Nephron (organoid): ENCODE measurements at regions not wholly inside any gene's neighbourhood (a gene's known extent, or its start where the extent isn't known, plus 50 kb on each side); places are given as distances from the start of the nearest gene placed in this dataset.
A peak's percentile ranks its signal among the peaks of the same experiment; 100 is the strongest.

ENCODE experiments used
- H3K27ac Mint-ChIP-seq, 3 experiments: 2 replicates each; pipeline ENCODE4 v1.8.0; 2020; ENCODE audit warnings: mixed read lengths in 3 of 3, mild to moderate bottlenecking in 2 of 3, moderate library complexity in 1 of 3
- H3K27me3 Mint-ChIP-seq: 2 replicates; pipeline ENCODE4 v1.8.0; 2021; ENCODE audit warnings: low read depth, mild to moderate bottlenecking, moderate library complexity, mixed read lengths
- H3K36me3 Mint-ChIP-seq: 2 replicates; pipeline ENCODE4 v1.8.0; 2020; ENCODE audit warnings: low read depth, mixed read lengths
- H3K4me1 Mint-ChIP-seq: 2 replicates; pipeline ENCODE4 v1.8.0; 2020; ENCODE audit warnings: mixed read lengths
- H3K4me3 Mint-ChIP-seq, 3 experiments: 2 replicates each; pipeline ENCODE4 v1.8.0; 2020; ENCODE audit warnings: mild to moderate bottlenecking in 3 of 3, mixed read lengths in 3 of 3, moderate library complexity in 2 of 3
- H3K9me3 Mint-ChIP-seq: 2 replicates; pipeline ENCODE4 v1.8.0; 2020; ENCODE audit warnings: mixed read lengths
- TF ChIP-seq, protein P1 (sequence below), 3 experiments: fragments of 200-600 bp; sonication (generic); IDR thresholded peaks; one replicate each; pipeline ENCODE4 v1.5.0; 2021; ENCODE audit warnings: antibody characterized with exemption in 3 of 3; ENCODE audit not compliant: unreplicated experiment in 3 of 3

DNA sequence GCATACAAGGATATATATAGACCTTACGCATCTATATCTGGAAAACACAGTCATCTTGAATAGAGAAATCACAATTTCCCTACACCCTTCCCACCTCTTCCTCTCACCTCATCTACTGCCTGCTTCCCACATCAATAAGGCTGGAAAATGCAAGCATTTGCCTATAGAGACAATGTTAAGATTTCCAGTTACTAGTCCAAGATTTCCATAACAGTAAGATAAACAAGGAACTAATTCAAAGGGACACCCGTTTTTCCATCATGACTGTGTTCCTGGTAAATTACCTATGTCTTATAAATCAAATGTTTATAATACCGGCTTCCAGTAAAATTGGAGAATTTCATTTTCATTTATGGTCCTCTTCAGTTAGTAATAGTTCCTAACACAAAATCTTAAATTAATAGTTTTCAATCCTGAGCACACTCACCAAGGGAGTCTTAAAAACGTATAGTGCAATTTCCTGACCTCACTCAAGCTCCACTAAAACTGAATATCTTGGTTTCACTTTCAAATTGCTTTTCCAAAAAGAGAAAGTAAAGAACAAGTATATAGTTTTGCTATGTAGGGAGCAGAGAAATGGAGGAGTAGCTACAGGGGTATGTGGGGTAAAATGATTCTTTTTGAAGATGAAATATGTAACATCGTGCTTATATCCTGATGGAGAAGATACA lies 398.7 kb downstream of the PLPP3 start:
- H3K4me1 Mint-ChIP-seq: peaks cover 14% of the 10 kb centered on the region
- H3K4me3 Mint-ChIP-seq: no peak overlapping the region
- no peaks in the 10 kb centered on the region for H3K9me3 Mint-ChIP-seq
- H3K36me3 Mint-ChIP-seq: no peaks in the 10 kb centered on the region
- H3K27ac Mint-ChIP-seq: no peak overlapping the region
- no peaks in the 10 kb centered on the region for H3K27me3 Mint-ChIP-seq
- TF ChIP-seq, protein P1, sequence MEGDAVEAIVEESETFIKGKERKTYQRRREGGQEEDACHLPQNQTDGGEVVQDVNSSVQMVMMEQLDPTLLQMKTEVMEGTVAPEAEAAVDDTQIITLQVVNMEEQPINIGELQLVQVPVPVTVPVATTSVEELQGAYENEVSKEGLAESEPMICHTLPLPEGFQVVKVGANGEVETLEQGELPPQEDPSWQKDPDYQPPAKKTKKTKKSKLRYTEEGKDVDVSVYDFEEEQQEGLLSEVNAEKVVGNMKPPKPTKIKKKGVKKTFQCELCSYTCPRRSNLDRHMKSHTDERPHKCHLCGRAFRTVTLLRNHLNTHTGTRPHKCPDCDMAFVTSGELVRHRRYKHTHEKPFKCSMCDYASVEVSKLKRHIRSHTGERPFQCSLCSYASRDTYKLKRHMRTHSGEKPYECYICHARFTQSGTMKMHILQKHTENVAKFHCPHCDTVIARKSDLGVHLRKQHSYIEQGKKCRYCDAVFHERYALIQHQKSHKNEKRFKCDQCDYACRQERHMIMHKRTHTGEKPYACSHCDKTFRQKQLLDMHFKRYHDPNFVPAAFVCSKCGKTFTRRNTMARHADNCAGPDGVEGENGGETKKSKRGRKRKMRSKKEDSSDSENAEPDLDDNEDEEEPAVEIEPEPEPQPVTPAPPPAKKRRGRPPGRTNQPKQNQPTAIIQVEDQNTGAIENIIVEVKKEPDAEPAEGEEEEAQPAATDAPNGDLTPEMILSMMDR (IDR thresholded peaks at IDR 0.05; ENCODE audit: unreplicated experiment in 3 of 3): no peak

DNA sequence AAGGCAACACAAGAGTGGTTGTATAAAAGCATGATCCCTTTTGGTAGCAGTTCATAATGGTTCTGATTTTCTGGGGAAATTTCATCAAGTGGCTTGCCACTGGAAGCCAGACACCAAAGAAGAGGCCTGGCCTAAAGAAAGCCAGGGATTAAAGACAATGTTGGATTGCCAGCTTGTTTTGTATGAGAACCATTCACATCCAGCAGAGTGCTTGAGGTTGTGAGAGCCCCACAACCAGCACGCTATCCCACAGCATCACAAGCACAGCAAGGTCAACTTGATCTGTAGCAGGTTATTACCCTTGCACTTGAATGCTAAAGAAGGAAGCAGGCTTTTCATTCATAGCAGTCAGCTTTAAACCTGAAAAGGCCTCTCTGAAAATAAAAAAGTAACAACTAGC lies 399.8 kb downstream of the PLPP3 start:
- Mint-ChIP-seq H3K27ac (no peak overlapping the region), H3K4me1 (peaks cover 17% of the 10 kb centered on the region), H3K4me3 (no peak overlapping the region), H3K27me3 (no peaks in the 10 kb centered on the region), H3K36me3 (no peaks in the 10 kb centered on the region), H3K9me3 (peaks cover under 1% of the 10 kb centered on the region)
- TF ChIP-seq, protein P1 (IDR thresholded peaks at IDR 0.05; ENCODE audit: unreplicated experiment in 3 of 3): no peak

DNA sequence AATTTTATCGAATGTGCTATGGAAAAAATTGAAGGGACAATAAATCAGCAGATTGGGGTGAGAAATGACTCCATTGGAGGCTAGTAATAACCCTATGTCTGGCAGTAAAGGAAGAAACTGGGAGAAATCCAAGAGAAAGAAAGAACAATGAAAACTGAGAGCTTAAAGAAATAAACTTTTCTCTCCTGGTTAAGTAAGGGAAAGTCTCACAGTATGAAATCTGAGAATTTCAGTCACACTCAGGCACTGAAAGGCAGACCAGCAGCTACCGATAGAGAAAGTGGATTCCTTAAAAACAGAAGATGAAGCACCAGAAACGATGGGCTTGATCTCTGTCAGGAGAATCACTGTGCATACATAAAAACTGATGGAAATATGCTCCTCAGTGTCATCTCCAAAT lies 404.2 kb downstream of the PLPP3 start:
- Mint-ChIP-seq H3K4me3 (no peak overlapping the region), H3K9me3 (peaks cover 5% of the 10 kb centered on the region), H3K4me1 (peaks cover 20% of the 10 kb centered on the region), H3K27me3 (peaks cover 4% of the 10 kb centered on the region), H3K36me3 (no peaks in the 10 kb centered on the region), H3K27ac (peak overlapping the region in 2 of 3 experiments; percentile 27 to 61)
- TF ChIP-seq, protein P1 (IDR thresholded peaks at IDR 0.05; ENCODE audit: unreplicated experiment in 3 of 3): no peak

DNA sequence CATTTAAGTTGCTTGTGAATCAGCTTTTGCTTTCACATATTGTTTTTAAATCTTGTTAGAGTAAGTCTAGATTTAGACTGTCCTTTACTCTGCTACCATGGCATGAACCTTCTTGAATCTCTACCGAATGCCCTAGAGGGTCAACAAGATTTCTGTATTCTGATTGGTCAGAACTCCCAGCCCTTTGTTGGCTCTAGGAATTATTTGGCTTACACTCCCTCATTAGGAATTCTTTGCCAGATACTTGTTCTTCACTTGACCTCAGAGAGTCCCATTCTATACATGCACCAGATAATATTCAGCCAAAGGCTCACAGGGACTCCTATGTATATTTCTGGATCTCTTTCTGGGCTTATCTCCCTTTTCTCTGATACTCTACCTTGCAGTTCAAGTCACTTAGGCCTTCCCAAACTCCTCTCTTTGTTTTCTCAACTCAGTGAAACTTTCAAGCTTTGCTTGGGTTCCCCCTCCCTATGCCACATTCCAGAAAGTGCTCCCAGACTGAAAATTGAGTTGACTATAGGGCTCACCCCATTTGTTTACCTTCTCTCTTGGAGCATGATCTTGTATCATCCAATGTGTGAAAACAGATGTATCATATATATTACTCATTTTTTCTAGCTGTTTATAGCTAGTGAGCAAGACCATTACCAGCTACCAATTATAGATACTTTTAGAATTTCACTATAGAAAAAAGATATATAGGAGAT lies 405.0 kb downstream of the PLPP3 start:
- TF ChIP-seq, protein P1 (IDR thresholded peaks at IDR 0.05; ENCODE audit: unreplicated experiment in 3 of 3): no peak
- Mint-ChIP-seq H3K27ac (no peak overlapping the region), H3K36me3 (no peaks in the 10 kb centered on the region), H3K4me3 (no peak overlapping the region), H3K27me3 (peaks cover 4% of the 10 kb centered on the region), H3K9me3 (peaks cover 5% of the 10 kb centered on the region), H3K4me1 (peaks cover 20% of the 10 kb centered on the region)

DNA sequence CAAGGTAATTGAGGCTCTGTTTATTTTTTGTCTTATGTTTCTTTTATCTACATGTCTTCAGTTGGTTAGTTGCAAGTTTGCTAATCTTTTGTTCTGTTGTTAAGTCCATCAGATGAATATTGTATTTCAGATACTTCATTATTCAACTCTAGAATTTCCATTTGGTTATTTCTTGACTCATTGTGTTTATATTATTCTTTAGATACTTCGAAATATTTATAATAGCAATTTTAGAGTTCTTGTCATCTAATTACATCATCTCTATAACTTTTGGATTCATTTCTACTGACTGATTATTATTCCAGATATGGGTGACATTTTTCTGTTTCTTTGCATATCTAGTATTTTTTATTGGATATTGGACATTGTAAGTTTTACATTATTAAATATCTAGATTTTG lies 405.6 kb downstream of the PLPP3 start:
- TF ChIP-seq, protein P1 (IDR thresholded peaks at IDR 0.05; ENCODE audit: unreplicated experiment in 3 of 3): no peak
- Mint-ChIP-seq H3K4me1 (peaks cover 20% of the 10 kb centered on the region), H3K36me3 (no peaks in the 10 kb centered on the region), H3K9me3 (peaks cover 5% of the 10 kb centered on the region), H3K27ac (no peak overlapping the region), H3K27me3 (peaks cover 4% of the 10 kb centered on the region), H3K4me3 (no peak overlapping the region)
